ENCODE measurements at regions not wholly inside any gene's neighbourhood (a gene's known extent, or its start where the extent isn't known, plus 50 kb on each side); places are given as distances from the start of the nearest gene placed in this dataset.

- H3K4me1 Mint-ChIP-seq, result peaks cover 9% of the 10 kb centered on the region
- no peak overlapping the region for H3K4me3 Mint-ChIP-seq
- no peak for TF ChIP-seq CTCF (IDR thresholded peaks at IDR 0.05; ENCODE audit: unreplicated experiment)
- no peak for DNase-seq (ENCODE audit: low spot score in 2 of 2, unreplicated experiment in 2 of 2)
- H3K36me3 Mint-ChIP-seq, result no peaks in the 10 kb centered on the region
- H3K27me3 Mint-ChIP-seq (ENCODE audit: low read depth), result no peaks in the 10 kb centered on the region
- H3K9me3 Mint-ChIP-seq, result no peaks in the 10 kb centered on the region
- no peak overlapping the region for H3K27ac Mint-ChIP-seq
Observed at GRCh38 chr16:87201052-87201451, 116.1 kb downstream of the C16orf95 start.

- no peak overlapping the region for H3K27ac Mint-ChIP-seq
- TF ChIP-seq CTCF (IDR thresholded peaks at IDR 0.05; ENCODE audit: unreplicated experiment), result no peak
- H3K4me1 Mint-ChIP-seq, result peaks cover 13% of the 10 kb centered on the region
- no peaks in the 10 kb centered on the region for H3K27me3 Mint-ChIP-seq (ENCODE audit: low read depth)
- no peak overlapping the region for H3K4me3 Mint-ChIP-seq
- H3K36me3 Mint-ChIP-seq, result no peaks in the 10 kb centered on the region
- H3K9me3 Mint-ChIP-seq, result no peaks in the 10 kb centered on the region
- DNase-seq (ENCODE audit: low spot score in 2 of 2, unreplicated experiment in 2 of 2), result no peak
Observed at GRCh38 chr16:87201790-87202189, 115.4 kb downstream of the C16orf95 start.

GRCh38 chr16:87202346-87202745 lies 114.8 kb downstream of the C16orf95 start:
- no peak for DNase-seq (ENCODE audit: low spot score in 2 of 2, unreplicated experiment in 2 of 2)
- no peaks in the 10 kb centered on the region for H3K27me3 Mint-ChIP-seq (ENCODE audit: low read depth)
- H3K27ac Mint-ChIP-seq, result no peak overlapping the region
- no peaks in the 10 kb centered on the region for H3K36me3 Mint-ChIP-seq
- no peak overlapping the region for H3K4me3 Mint-ChIP-seq
- no peaks in the 10 kb centered on the region for H3K9me3 Mint-ChIP-seq
- TF ChIP-seq CTCF (IDR thresholded peaks at IDR 0.05; ENCODE audit: unreplicated experiment), result no peak
- H3K4me1 Mint-ChIP-seq, result peaks cover 18% of the 10 kb centered on the region

- Mint-ChIP-seq H3K27ac (peak overlapping the region; percentile 76), H3K9me3 (no peaks in the 10 kb centered on the region), H3K27me3 (ENCODE audit: low read depth) (no peaks in the 10 kb centered on the region), H3K4me1 (peaks cover 26% of the 10 kb centered on the region), H3K4me3 (peak overlapping the region; percentile 26), H3K36me3 (no peaks in the 10 kb centered on the region)
- DNase-seq (ENCODE audit: low spot score in 2 of 2, unreplicated experiment in 2 of 2), result peak in 1 of 2 experiments; percentile 76
- TF ChIP-seq CTCF (IDR thresholded peaks at IDR 0.05; ENCODE audit: unreplicated experiment), result peak; percentile 69
Observed at GRCh38 chr16:87203060-87203656, 114.0 kb downstream of the C16orf95 start.

- Mint-ChIP-seq H3K27ac (peak overlapping the region; percentile 78), H3K4me1 (peaks cover 24% of the 10 kb centered on the region), H3K36me3 (no peaks in the 10 kb centered on the region), H3K4me3 (no peak overlapping the region), H3K9me3 (no peaks in the 10 kb centered on the region), H3K27me3 (ENCODE audit: low read depth) (no peaks in the 10 kb centered on the region)
- DNase-seq (ENCODE audit: low spot score in 2 of 2, unreplicated experiment in 2 of 2), result no peak
- TF ChIP-seq CTCF (IDR thresholded peaks at IDR 0.05; ENCODE audit: unreplicated experiment), result no peak
Observed at GRCh38 chr16:87206646-87207451, 110.3 kb downstream of the C16orf95 start.
